ENCODE measurements at regions not wholly inside any gene's neighbourhood (a gene's known extent, or its start where the extent isn't known, plus 50 kb on each side); places are given as distances from the start of the nearest gene placed in this dataset.

GRCh38 chr6:13866301-13866700, 51.9 kb upstream of the MCUR1 start:
- no peak for TF ChIP-seq FOXM1 (IDR thresholded peaks at IDR 0.05; ENCODE audit: borderline replicate concordance, low read depth)
- TF ChIP-seq CREB1 (IDR thresholded peaks at IDR 0.05; ENCODE audit: low read depth) = no peak
- no peak for TF ChIP-seq RAD21 (IDR thresholded peaks at IDR 0.05; ENCODE audit: low read depth)
- TF ChIP-seq EP300 (IDR thresholded peaks at IDR 0.05; ENCODE audit: borderline replicate concordance) = no peak
- no peak for TF ChIP-seq USF1 (IDR thresholded peaks at IDR 0.05)
- no peak for TF ChIP-seq TEAD4 (IDR thresholded peaks at IDR 0.05)
- TF ChIP-seq EGR1 (IDR thresholded peaks at IDR 0.05) = no peak

- TF ChIP-seq TCF12 (IDR thresholded peaks at IDR 0.05; ENCODE audit: low read depth) (no peak), RAD21 (IDR thresholded peaks at IDR 0.05; ENCODE audit: low read depth) (no peak), TEAD4 (IDR thresholded peaks at IDR 0.05) (no peak), YY1 (IDR thresholded peaks at IDR 0.05; ENCODE audit: low read depth) (no peak), FOXM1 (IDR thresholded peaks at IDR 0.05; ENCODE audit: borderline replicate concordance, low read depth) (no peak), CREB1 (IDR thresholded peaks at IDR 0.05; ENCODE audit: low read depth) (no peak), MAX (IDR thresholded peaks at IDR 0.05) (no peak), NFIC (IDR thresholded peaks at IDR 0.05) (no peak), TAF1 (IDR thresholded peaks at IDR 0.05; ENCODE audit: low read depth) (no peak), ZBTB7A (IDR thresholded peaks at IDR 0.05; ENCODE audit: low read depth) (no peak), REST (IDR thresholded peaks at IDR 0.05; ENCODE audit: low read depth) (no peak)
Observed at GRCh38 chr6:13865141-13865540, 50.8 kb upstream of the MCUR1 start.

Measured in Ishikawa (cell line).